IMR-90 (cell line): ENCODE measurements at regions not wholly inside any gene's neighbourhood (a gene's known extent, or its start where the extent isn't known, plus 50 kb on each side); places are given as distances from the start of the nearest gene placed in this dataset.

Source experiments
- ATAC-seq: fragments of 200-7000 bp; cut with Tn5 transposase; 2 replicates; pipeline ENCODE4 v1.9.1; 2020; ENCODE audit warnings: low read depth, mild to moderate bottlenecking, moderate library complexity
- BruUV-seq: library from RNA; stranded (reverse); fragments of 400-500 nt; replicated peaks from 2 replicates; lab custom pipeline; 2021; lab: Mats Ljungman, UMichigan
- CTCF ChIA-PET: fragments of 300-600 bp; formaldehyde crosslinking; extraction: SDS; loops from one replicate; lab custom pipeline; 2021; ENCODE audit warnings: antibody characterized with exemption; lab: Yijun Ruan, JAX
- POLR2A ChIA-PET: fragments of 300-600 bp; sonication (Branson Sonifier 250); formaldehyde crosslinking; loops from one replicate; lab custom pipeline; 2022; ENCODE audit warnings: antibody characterized with exemption; ENCODE audit not compliant: unreplicated experiment; lab: Charles Lee
- DNase-seq: peaks from one replicate; pipeline ENCODE4 v3.0.0; 2013
- H2AFZ ChIP-seq: replicated peaks from 2 replicates; pipeline ENCODE3; 2013; ENCODE audit warnings: low read length, mild to moderate bottlenecking; ENCODE audit not compliant: poor library complexity
- H2AK5ac ChIP-seq: 2 replicates; pipeline ENCODE4 v1.6.1; 2013; ENCODE audit warnings: low read depth, low read length, inconsistent platforms
- H2AK9ac ChIP-seq: replicated peaks from 2 replicates; pipeline ENCODE3; 2013; ENCODE audit warnings: mild to moderate bottlenecking, low read depth, low read length, moderate library complexity; ENCODE audit not compliant: poor library complexity
- H2BK120ac ChIP-seq: 2 replicates; pipeline ENCODE4 v1.6.1; 2013; ENCODE audit warnings: low read depth, low read length, inconsistent platforms
- H2BK15ac ChIP-seq: 3 replicates; pipeline ENCODE4 v1.6.1; 2013; ENCODE audit warnings: low read depth, low read length, inconsistent platforms
- H2BK20ac ChIP-seq: 2 replicates; pipeline ENCODE4 v1.6.1; 2013; ENCODE audit warnings: low read depth, mild to moderate bottlenecking, inconsistent platforms, low read length, moderate library complexity
- H2BK5ac ChIP-seq: 2 replicates; pipeline ENCODE4 v1.6.1; 2013; ENCODE audit warnings: mild to moderate bottlenecking, low read depth, low read length, inconsistent platforms; ENCODE audit not compliant: poor library complexity, severe bottlenecking
- H3K14ac ChIP-seq: replicated peaks from 2 replicates; pipeline ENCODE4 v1.6.1; 2013; ENCODE audit warnings: low read depth, low read length, inconsistent platforms
- H3K18ac ChIP-seq: 2 replicates; pipeline ENCODE4 v1.6.1; 2013; ENCODE audit warnings: low read depth, low read length, control low read depth
- H3K23ac ChIP-seq: 2 replicates; pipeline ENCODE4 v1.6.1; 2013; ENCODE audit warnings: low read depth, low read length, inconsistent platforms
- H3K27ac ChIP-seq: 2 replicates; pipeline ENCODE4 v1.5.1; 2013; ENCODE audit warnings: mild to moderate bottlenecking, control low read depth, low read length; ENCODE audit not compliant: insufficient read depth
- H3K27me3 ChIP-seq: 2 replicates; pipeline ENCODE4 v1.6.1; 2013; ENCODE audit warnings: low read length; ENCODE audit not compliant: control insufficient read depth, insufficient read depth
- H3K36me3 ChIP-seq: 2 replicates; pipeline ENCODE4 v1.6.1; 2013; ENCODE audit warnings: low read length, mixed read lengths; ENCODE audit not compliant: control insufficient read depth, insufficient read depth
- H3K4ac ChIP-seq: 2 replicates; pipeline ENCODE4 v1.6.1; 2013; ENCODE audit warnings: low read depth, low read length, inconsistent platforms
- H3K4me1 ChIP-seq: 2 replicates; pipeline ENCODE4 v1.6.1; 2013; ENCODE audit warnings: low read length, mixed read lengths; ENCODE audit not compliant: control insufficient read depth, insufficient read depth
- H3K4me2 ChIP-seq: 2 replicates; pipeline ENCODE4 v1.6.1; 2013; ENCODE audit warnings: low read depth, mild to moderate bottlenecking, control low read depth, low read length, moderate library complexity
- H3K4me3 ChIP-seq: 2 replicates; pipeline ENCODE4 v1.5.1; 2013; ENCODE audit warnings: low read depth, mild to moderate bottlenecking, control low read depth, low read length, moderate library complexity; ENCODE audit not compliant: insufficient read depth
- H3K56ac ChIP-seq: 2 replicates; pipeline ENCODE4 v1.6.1; 2013; ENCODE audit warnings: low read length, inconsistent platforms; ENCODE audit not compliant: insufficient read depth; ENCODE audit errors: extremely low read depth
- H3K79me1 ChIP-seq, 2 experiments: 2 replicates each; pipeline ENCODE4 v1.6.1; 2013; ENCODE audit warnings: low read length in 2 of 2, inconsistent platforms in 1 of 2, low read depth in 1 of 2
- H3K9ac ChIP-seq: 2 replicates; pipeline ENCODE4 v1.6.1; 2013; ENCODE audit warnings: low read depth, low read length, control low read depth
- H3K9me1 ChIP-seq: 2 replicates; pipeline ENCODE4 v1.6.1; 2013; ENCODE audit warnings: low read length, inconsistent platforms; ENCODE audit not compliant: insufficient read depth
- H3K9me3 ChIP-seq: 2 replicates; pipeline ENCODE4 v1.6.1; 2013; ENCODE audit warnings: low read length; ENCODE audit not compliant: control insufficient read depth, insufficient read depth
- H4K20me1 ChIP-seq: 2 replicates; pipeline ENCODE4 v1.6.1; 2013; ENCODE audit warnings: low read length, inconsistent platforms; ENCODE audit not compliant: insufficient read depth
- H4K5ac ChIP-seq: 2 replicates; pipeline ENCODE4 v1.6.1; 2013; ENCODE audit warnings: mild to moderate bottlenecking, low read depth, low read length, control low read depth
- H4K8ac ChIP-seq, 2 experiments: 2 replicates each; pipeline ENCODE4 v1.6.1; 2013; ENCODE audit warnings: low read depth in 2 of 2, low read length in 2 of 2, control low read depth in 1 of 2, inconsistent platforms in 1 of 2
- H4K91ac ChIP-seq: 2 replicates; pipeline ENCODE4 v1.6.1; 2013; ENCODE audit warnings: low read depth, low read length, inconsistent platforms; ENCODE audit not compliant: insufficient read depth
- CHD1 ChIP-seq: IDR thresholded peaks from 2 replicates; pipeline ENCODE4 v1.6.1; 2012; ENCODE audit warnings: low read depth, low read length, improper control_type of control experiment
- ELK1 ChIP-seq: fragments of 150-350 bp; IDR thresholded peaks from 2 replicates; pipeline ENCODE4 v1.6.1; 2016; ENCODE audit warnings: low read depth, mild to moderate bottlenecking, low read length, moderate library complexity, borderline replicate concordance
- FOS ChIP-seq: fragments of 150-350 bp; IDR thresholded peaks from 2 replicates; pipeline ENCODE4 v1.6.1; 2016; ENCODE audit warnings: low read depth, low read length
- MAFK ChIP-seq: IDR thresholded peaks from 2 replicates; pipeline ENCODE4 v1.6.1; 2012; ENCODE audit warnings: low read depth, low read length, improper control_type of control experiment
- RFX5 ChIP-seq: IDR thresholded peaks from 2 replicates; pipeline ENCODE4 v1.8.0; 2012; ENCODE audit warnings: low read depth, mild to moderate bottlenecking, low read length, moderate library complexity
- WGBS, 2 experiments: methylation state at CpG; one replicate each; pipeline versions ENCODE4 v1.1.5 to v1.1.7; 2013; ENCODE audit warnings: missing lambda C conversion rate in 2 of 2; ENCODE audit not compliant: insufficient read length in 1 of 2; ENCODE audit errors: extremely low coverage in 2 of 2; 5-methylcytosine and 5-hydroxymethylcytosine counted together
- dilution Hi-C: fragments of 300-500 bp; cut with HindIII; formaldehyde crosslinking; loops from one replicate; pipeline ENCODE4 v1.14.3; 2018; ENCODE audit warnings: low sequenced_read_pairs; ENCODE audit not compliant: unreplicated experiment
- in situ Hi-C: fragments of 300-500 bp; cut with MboI; formaldehyde crosslinking; loops from 3 replicates; pipeline ENCODE4 v1.14.3; 2019; ENCODE audit warnings: low sequenced_read_pairs, inconsistent platforms, mixed read lengths
- intact Hi-C: fragments of 100-400 bp; cut with micrococcal nuclease; formaldehyde crosslinking; loops from 2 replicates; pipeline ENCODE4 v1.10.0; 2022

GRCh38 chr7:25928549-25929330, 223.3 kb upstream of the NFE2L3 start:
- H3K79me1 ChIP-seq = no peaks in the 10 kb centered on the region
- H2AK9ac ChIP-seq = no peak overlapping the region
- BruUV-seq = no TSS peak
- no peak overlapping the region for H3K4me3 ChIP-seq
- H3K9me1 ChIP-seq = no peaks in the 10 kb centered on the region
- H3K14ac ChIP-seq = no peak overlapping the region
- no peak overlapping the region for H3K18ac ChIP-seq
- CTCF ChIA-PET = no interaction called here
- H3K4me1 ChIP-seq = no peaks in the 10 kb centered on the region
- no peak overlapping the region for H2BK120ac ChIP-seq
- no peak overlapping the region for H2AFZ ChIP-seq
- H3K9me3 ChIP-seq = no peaks in the 10 kb centered on the region
- no peak overlapping the region for H3K27ac ChIP-seq
- in situ Hi-C loops = no loop called here
- no peak overlapping the region for H2AK5ac ChIP-seq
- H3K56ac ChIP-seq = no peak overlapping the region
- H3K4me2 ChIP-seq = no peak overlapping the region
- H3K23ac ChIP-seq = no peak overlapping the region
- WGBS, 2 experiments = 45% methylated on average over 2 of the region's 5 CpGs; no CpG with 5 or more reads in 1 of the 2 experiments
- H3K36me3 ChIP-seq = no peaks in the 10 kb centered on the region
- ATAC-seq = no peak
- POLR2A ChIA-PET = interaction anchor here (0.7 kb wide), 1 partner anchor 1433 kb away, joined by 3 read pairs; no protein-coding TSS in a partner anchor
- no peak overlapping the region for H4K5ac ChIP-seq
- intact Hi-C loops = no loop called here
- no peak for DNase-seq
- H2BK5ac ChIP-seq = no peak overlapping the region
- no peak overlapping the region for H3K4ac ChIP-seq
- dilution Hi-C loops = no loop called here
- H2BK20ac ChIP-seq = no peak overlapping the region
- no peak overlapping the region for H2BK15ac ChIP-seq
- no peaks in the 10 kb centered on the region for H4K20me1 ChIP-seq
- TF ChIP-seq RFX5 (no peak), FOS (no peak), MAFK (no peak), ELK1 (no peak), CHD1 (no peak)
- H4K91ac ChIP-seq = no peak overlapping the region
- no peak overlapping the region for H3K9ac ChIP-seq
- no peaks in the 10 kb centered on the region for H3K27me3 ChIP-seq
- no peak overlapping the region for H4K8ac ChIP-seq
